GM19395 (cell line): ENCODE measurements at regions not wholly inside any gene's neighbourhood (a gene's known extent, or its start where the extent isn't known, plus 50 kb on each side); places are given as distances from the start of the nearest gene placed in this dataset.

Experiments
- ATAC-seq: cut with Tn5 transposase; IDR thresholded peaks from one replicate; pipeline ENCODE4 v1.9.1; 2021; ENCODE audit warnings: mild to moderate bottlenecking, moderate library complexity; ENCODE audit not compliant: unreplicated experiment

DNA sequence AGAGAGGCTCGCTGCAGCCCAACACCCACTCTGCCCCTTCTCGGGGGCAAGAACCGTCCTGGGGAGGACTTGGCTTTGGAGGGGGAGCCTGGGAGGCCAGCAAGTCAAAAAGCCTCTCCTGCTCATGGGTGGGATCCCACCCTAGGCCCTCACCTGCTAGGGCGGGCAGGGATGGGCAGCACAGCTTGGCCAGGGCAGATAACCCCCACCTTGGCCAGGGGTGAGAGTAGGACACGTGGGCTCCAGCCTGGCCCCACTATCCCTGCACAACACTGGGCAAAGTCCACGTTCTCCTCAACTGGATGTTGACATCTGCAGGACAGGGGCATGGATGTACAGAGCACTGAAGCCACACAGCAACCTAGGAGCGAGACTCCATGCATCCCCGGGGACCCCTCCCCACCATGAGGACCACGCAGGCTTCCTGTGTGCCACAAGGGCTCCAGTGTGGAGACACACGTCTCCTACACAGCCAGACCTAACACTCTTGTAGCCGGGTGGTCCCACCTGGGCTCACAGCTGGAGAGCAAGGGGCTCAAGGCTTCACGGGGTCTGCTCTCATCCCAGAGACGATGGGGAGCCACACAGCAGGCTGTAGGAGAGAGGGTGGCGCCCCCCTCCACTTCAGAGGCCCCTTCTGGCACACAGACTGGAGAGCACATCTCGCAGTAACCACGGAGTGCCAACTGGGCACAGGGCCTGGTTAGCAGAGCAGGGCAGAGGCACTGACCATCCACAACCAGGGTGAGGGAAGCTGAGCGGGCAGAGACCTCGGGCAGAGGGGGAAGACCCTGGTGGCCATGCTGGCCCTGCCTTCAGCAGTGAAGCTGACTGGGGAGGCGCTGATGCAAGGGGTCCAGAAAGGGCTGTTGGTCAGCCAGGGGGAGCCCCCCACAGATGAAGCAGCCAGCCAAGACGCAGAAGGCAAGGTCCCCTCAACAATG is 171.1 kb downstream of the CRYBB2 start:
- no peak for ATAC-seq

DNA sequence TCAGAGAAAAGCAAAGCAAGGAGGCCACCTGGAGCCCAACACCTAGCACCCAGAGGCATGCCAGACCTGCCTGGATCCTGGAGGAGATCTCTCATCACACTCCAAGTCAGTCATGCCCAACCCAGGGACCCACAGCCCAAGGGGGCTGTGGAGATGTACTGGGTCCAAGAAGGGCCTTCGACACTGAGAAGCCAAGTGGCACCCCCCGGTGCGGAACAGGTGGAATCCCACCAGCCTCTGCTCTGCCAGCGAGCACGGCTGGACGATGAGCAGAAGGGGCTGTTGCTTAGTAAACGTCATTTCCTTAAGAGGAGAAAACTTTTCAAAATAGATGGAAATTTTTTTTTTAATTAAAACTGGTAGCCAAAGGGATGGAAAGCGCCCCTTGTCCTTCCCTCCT is 171.9 kb upstream of the GRK3 start:
- ATAC-seq = no peak

GRCh38 chr22:25393121-25393805 is 171.2 kb upstream of the GRK3 start:
- no peak for ATAC-seq

GRCh38 chr22:25395468-25395867 is 169.0 kb upstream of the GRK3 start:
- no peak for ATAC-seq

DNA sequence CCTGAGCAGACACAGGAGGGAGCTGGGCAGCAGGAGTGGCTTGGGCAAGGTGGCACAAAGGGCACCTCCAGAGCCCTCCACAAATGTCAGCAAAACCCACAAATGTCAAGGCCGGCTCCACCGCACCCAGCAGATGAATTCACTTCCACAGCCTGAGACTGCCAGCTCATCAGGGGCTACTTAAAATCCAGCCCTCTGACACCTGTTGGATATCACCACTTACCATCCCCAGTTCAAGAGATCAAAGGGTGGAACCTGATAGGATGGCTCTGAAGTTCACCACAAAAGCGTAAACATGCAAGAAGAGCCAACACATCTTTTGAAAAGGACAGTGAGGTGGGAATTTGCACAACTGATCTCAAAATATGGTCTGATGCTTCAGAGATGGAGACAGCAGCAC is 168.6 kb upstream of the GRK3 start:
- ATAC-seq = no peak

DNA sequence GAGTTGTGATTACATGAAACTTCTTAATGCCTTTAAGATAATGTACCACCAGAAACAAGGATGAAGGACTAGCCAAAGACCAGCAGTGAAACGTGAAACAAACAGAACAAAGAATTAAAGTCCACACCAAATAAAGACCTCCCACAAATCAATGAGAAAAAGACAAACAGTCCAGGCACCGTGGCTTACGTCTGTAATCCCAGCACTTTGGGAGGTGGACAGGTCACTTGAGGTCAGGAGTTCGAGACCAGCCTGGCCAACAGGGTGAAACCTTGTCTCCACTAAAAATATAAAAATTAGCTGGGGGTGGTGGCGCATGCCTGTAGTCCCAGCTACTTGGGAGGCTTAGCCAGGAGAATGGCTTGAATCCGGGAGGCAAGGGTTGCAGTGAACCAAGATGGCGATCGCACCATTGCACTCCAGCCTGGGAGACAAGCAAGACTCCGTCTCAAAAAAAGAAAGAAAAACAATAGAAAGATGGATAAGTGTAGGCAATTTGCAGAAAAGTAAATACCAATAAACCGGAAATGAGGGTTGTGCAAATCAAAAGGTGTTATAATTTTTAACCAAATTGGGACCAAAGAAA is 167.8 kb upstream of the GRK3 start:
- no peak for ATAC-seq

DNA sequence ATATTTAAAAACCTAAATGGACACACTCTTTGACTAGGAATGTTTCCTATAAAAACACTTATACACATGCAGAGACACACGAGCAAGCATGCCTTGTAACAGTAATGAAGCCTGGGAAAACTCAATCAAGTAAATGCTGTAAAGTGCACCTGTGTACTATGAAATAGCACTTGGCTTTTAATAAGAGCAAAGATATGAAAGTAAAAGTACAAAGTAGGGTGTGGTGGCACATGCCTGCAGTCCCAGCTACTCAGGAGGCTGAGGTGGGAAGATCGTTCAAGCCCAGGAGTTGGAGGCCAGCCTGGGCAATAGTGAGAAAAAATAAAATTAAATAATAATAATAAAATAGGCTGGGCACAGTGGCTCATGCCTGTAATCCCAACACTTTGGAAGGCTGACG is 166.9 kb upstream of the GRK3 start:
- ATAC-seq = no peak

GRCh38 chr22:25398591-25399062 is 165.8 kb upstream of the GRK3 start:
- peak; percentile 72 for ATAC-seq

- ATAC-seq = no peak
Observed at GRCh38 chr22:25399649-25400151, 164.8 kb upstream of the GRK3 start.

GRCh38 chr22:25402160-25402500 is 162.3 kb upstream of the GRK3 start:
- ATAC-seq = no peak

- no peak for ATAC-seq
Observed at GRCh38 chr22:25402501-25403283, 161.8 kb upstream of the GRK3 start.

DNA sequence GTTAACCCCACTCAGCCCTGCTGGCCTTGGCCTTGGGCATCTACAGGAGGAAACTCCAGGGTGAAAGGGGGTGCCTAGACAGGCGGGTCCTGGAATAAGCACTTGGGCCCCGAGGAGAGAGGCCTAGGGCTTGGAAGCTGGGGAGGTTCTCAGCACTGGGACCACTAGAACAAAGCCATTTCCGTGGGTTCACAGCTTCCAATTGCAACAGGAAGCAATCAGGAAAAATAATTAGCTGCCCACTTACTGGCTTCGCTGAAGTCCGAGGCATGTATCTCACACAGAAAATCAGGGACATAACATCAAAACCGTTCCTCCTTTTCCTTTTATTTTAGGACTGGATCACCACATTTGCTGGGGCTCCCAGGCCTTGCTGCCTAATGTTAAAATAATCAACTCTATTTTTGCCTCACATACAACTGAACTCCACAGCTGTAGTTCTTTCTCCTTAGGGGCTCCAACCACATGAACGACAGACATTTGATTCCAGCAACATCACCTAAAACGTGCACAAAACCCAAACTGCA is 161.1 kb upstream of the GRK3 start:
- no peak for ATAC-seq

- ATAC-seq = no peak
Observed at GRCh38 chr22:25403811-25404471, 160.5 kb upstream of the GRK3 start.

GRCh38 chr22:25404556-25404927 is 159.9 kb upstream of the GRK3 start:
- ATAC-seq = no peak

DNA sequence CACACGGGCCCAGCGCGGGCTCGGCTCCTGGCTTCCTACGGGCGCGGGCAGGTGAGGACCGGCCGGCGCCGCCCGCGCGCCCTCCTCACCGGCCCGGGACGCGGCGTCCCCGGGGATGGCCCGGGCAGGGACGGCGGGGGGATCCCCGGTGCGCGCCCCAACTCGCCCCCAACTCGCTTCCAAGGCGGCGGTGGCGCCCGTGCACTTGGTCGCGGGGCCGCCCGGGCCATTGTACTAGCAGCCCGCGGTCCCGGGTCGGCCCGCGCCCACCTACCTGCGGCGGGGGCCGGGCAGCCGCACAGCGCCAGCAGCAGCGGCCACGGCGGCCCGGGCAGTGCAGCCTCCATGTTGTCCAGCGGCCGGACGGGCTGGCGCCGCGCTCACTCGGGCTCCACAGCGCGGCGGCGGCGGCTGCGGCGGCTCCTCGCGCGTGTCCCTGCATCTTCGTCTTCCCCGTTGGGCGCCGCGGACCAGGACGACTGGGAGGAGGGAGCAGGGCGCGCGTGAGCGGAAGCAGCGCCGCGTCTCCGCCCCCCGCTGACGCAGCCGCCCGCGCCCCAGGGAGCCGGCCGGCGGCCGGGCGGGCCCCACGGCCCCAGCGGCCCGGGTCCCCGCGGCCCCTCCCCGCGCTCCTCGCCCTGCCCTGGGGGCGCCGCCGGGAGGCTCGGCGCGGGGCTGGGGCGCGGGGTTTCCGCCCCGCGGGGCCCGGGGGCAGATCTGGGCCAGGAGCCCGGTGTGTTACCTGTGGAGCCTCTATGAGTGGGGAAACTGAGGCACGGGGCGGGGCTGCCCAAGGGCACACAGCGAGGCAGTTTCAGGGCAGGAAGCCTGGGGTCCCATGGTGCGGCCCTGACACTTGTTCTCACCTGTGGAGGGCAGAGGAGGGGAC is 159.3 kb upstream of the GRK3 start:
- no peak for ATAC-seq

DNA sequence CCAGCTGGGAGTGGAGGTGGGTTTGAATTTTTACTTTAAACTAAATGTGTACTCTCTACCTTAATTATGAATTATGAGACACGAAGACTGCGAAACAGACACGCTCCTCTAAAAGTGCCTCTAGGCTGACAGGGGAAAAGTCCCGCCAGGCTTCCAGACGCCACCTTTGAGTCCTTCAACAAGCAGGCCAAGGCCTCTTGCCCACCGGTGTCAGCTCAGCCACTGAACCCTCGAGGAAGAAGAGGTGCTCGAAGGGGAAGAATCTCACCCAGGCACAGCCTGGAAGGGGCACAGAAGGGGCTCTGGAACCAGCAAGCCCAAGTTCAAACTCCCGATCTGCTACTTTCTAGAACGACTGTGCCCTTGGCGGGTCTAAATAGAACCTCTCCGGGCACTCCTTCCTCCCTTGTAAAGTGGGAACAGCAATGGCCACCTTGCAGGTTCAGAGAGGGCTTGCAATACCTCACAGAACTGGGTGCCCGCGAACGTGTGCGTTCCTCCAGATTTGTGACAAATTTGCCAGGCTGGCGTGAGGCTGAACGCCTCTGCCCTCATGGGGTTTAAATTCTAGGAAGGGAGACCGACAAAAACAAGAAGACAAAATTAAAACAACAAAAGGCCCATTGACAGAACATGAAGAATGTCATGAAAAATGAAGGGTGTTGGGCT is 158.5 kb upstream of the GRK3 start:
- ATAC-seq = no peak

GRCh38 chr22:25406510-25407210 is 157.8 kb upstream of the GRK3 start:
- no peak for ATAC-seq
